SU-DHL-6 (cell line): ENCODE measurements at regions not wholly inside any gene's neighbourhood (a gene's known extent, or its start where the extent isn't known, plus 50 kb on each side); places are given as distances from the start of the nearest gene placed in this dataset.

Source experiments
- EZH2phosphoT487 ChIP-seq: fragments of 200-600 bp; sonication (generic), shearing (Covaris generic); conservative IDR thresholded peaks from 2 replicates; pipeline ENCODE4 v1.6.1; 2018; ENCODE audit warnings: mild to moderate bottlenecking, antibody characterized with exemption, low read length, moderate library complexity, mixed read lengths
- TF ChIP-seq, protein P1 (sequence below): fragments of 200-600 bp; sonication (generic); IDR thresholded peaks from one replicate; pipeline ENCODE4 v1.5.1; 2017; ENCODE audit warnings: antibody characterized with exemption, mild to moderate bottlenecking, low read length, moderate library complexity; ENCODE audit not compliant: insufficient read depth, poor library complexity, severe bottlenecking

DNA sequence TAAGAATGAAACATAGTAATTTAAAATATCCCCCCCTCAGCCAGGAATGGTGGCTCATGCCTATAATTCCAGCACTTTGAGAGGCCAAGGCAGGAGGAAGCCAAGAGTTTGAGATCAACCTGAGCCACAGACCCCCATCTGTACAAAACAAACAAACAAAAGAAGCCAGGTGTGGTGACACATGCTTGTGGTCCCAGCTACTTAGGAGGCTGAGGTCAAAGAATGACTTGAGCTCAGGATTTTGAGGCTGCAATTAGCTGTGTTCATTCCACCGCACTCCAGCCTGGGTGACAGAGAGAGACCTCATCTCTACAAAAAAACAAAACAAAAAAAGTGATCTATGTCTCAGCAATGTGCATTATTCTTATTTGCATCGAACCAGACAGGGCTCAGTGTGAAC is 800.8 kb downstream of the MCTP2 start:
- TF ChIP-seq, protein P1, sequence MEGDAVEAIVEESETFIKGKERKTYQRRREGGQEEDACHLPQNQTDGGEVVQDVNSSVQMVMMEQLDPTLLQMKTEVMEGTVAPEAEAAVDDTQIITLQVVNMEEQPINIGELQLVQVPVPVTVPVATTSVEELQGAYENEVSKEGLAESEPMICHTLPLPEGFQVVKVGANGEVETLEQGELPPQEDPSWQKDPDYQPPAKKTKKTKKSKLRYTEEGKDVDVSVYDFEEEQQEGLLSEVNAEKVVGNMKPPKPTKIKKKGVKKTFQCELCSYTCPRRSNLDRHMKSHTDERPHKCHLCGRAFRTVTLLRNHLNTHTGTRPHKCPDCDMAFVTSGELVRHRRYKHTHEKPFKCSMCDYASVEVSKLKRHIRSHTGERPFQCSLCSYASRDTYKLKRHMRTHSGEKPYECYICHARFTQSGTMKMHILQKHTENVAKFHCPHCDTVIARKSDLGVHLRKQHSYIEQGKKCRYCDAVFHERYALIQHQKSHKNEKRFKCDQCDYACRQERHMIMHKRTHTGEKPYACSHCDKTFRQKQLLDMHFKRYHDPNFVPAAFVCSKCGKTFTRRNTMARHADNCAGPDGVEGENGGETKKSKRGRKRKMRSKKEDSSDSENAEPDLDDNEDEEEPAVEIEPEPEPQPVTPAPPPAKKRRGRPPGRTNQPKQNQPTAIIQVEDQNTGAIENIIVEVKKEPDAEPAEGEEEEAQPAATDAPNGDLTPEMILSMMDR: no peak
- no peak for TF ChIP-seq EZH2phosphoT487
